GM12891 (cell line): ENCODE measurements at regions not wholly inside any gene's neighbourhood (a gene's known extent, or its start where the extent isn't known, plus 50 kb on each side); places are given as distances from the start of the nearest gene placed in this dataset.

Experiments used
- PAX5 ChIP-seq: IDR thresholded peaks from 2 replicates; pipeline ENCODE4 v1.6.1; 2011; ENCODE audit warnings: low read length, moderate library complexity, mild to moderate bottlenecking; ENCODE audit not compliant: insufficient read depth, severe bottlenecking
- POLR2A ChIP-seq: IDR thresholded peaks from 2 replicates; pipeline ENCODE4 v1.6.1; 2011; ENCODE audit warnings: low read depth, low read length, control low read depth

DNA sequence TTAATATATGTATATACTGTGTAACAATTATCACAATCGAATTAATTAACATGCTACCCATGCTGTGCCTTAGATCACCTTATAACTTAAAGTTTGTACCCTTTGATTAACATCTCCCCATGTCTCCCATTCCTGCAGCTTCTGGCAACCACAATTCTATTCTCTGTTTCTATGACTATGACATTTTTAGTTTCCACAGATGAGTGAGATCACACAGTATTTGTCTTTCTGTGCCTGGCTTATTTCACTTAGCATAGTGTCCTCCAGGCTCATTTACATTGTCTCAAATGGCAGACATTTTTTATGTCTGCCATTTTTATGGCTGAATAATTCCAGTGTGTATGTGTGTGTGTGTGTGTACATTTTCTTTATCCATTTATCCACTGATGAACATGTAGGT lies 146.1 kb upstream of the SLC28A3 start:
- TF ChIP-seq POLR2A (no peak), PAX5 (no peak)
